Neural cell (in vitro differentiated cells): ENCODE measurements at regions not wholly inside any gene's neighbourhood (a gene's known extent, or its start where the extent isn't known, plus 50 kb on each side); places are given as distances from the start of the nearest gene placed in this dataset.

Experiments used
- H2AFZ ChIP-seq: fragments of 200-600, 300-800 bp; sonication (generic), shearing (Covaris generic); 2 replicates; pipeline ENCODE4 v1.6.0; 2014; ENCODE audit warnings: low read depth, mild to moderate bottlenecking, antibody characterized with exemption, low read length, moderate library complexity
- H3F3A ChIP-seq: fragments of 200-600 bp; shearing (Covaris generic); 2 replicates; pipeline ENCODE4 v1.6.1; 2016; ENCODE audit warnings: mild to moderate bottlenecking, moderate library complexity, mixed read lengths, antibody characterized with exemption, low read length; ENCODE audit not compliant: insufficient read depth, poor library complexity, severe bottlenecking
- H3K27ac ChIP-seq: fragments of 200-600, 300-800 bp; sonication (generic), shearing (Covaris generic); 2 replicates; pipeline ENCODE4 v1.5.1; 2014; ENCODE audit warnings: mild to moderate bottlenecking, low read length, moderate library complexity
- H3K27me3 ChIP-seq: fragments of 300-800, 200-600 bp; sonication (generic), shearing (Covaris generic); 2 replicates; pipeline ENCODE4 v1.6.0; 2014; ENCODE audit warnings: mild to moderate bottlenecking, low read depth, low read length, moderate library complexity; ENCODE audit not compliant: insufficient read depth
- H3K36me3 ChIP-seq: fragments of 300-800, 200-600 bp; sonication (generic), shearing (Covaris generic); 2 replicates; pipeline ENCODE4 v1.5.1; 2014; ENCODE audit warnings: mild to moderate bottlenecking, antibody characterized with exemption, low read length, moderate library complexity; ENCODE audit not compliant: insufficient read depth
- H3K4me2 ChIP-seq: fragments of 300-800, 200-600 bp; sonication (generic), shearing (Covaris generic); 2 replicates; pipeline ENCODE4 v1.6.0; 2014; ENCODE audit warnings: mild to moderate bottlenecking, low read length
- H3K4me3 ChIP-seq: fragments of 300-800, 200-600 bp; sonication (generic), shearing (Covaris generic); 2 replicates; pipeline ENCODE4 v1.5.1; 2014; ENCODE audit warnings: mild to moderate bottlenecking, low read length, moderate library complexity
- H3K79me2 ChIP-seq: fragments of 200-600 bp; shearing (Covaris generic); replicated peaks from 2 replicates; pipeline ENCODE4 v1.6.0; 2014; ENCODE audit warnings: mild to moderate bottlenecking, low read length, moderate library complexity; ENCODE audit not compliant: insufficient read depth
- H3K9ac ChIP-seq: fragments of 300-800, 200-600 bp; sonication (generic), shearing (Covaris generic); 2 replicates; pipeline ENCODE4 v1.6.1; 2016; ENCODE audit warnings: mild to moderate bottlenecking, low read length, mixed read lengths
- H3K9me2 ChIP-seq: fragments of 200-600 bp; shearing (Covaris generic); 2 replicates; pipeline ENCODE4 v1.6.1; 2016; ENCODE audit warnings: mild to moderate bottlenecking, low read length, mixed read lengths; ENCODE audit not compliant: insufficient read depth
- H3K9me3 ChIP-seq: fragments of 200-600, 300-800 bp; sonication (generic), shearing (Covaris generic); 2 replicates; pipeline ENCODE4 v1.6.1; 2016; ENCODE audit warnings: mild to moderate bottlenecking, mixed run types, low read length, moderate library complexity, mixed read lengths
- H4K20me1 ChIP-seq: fragments of 200-600 bp; shearing (Covaris generic); 2 replicates; pipeline ENCODE4 v1.6.1; 2016; ENCODE audit warnings: mild to moderate bottlenecking, mixed run types; ENCODE audit not compliant: insufficient read depth
- EP300 ChIP-seq: fragments of 450-650 bp; conservative IDR thresholded peaks from 2 replicates; pipeline ENCODE4 v1.6.1; 2014; ENCODE audit warnings: antibody characterized with exemption, mild to moderate bottlenecking, moderate library complexity; ENCODE audit not compliant: poor library complexity, severe bottlenecking
- EZH2 ChIP-seq: fragments of 200-600, 300-800 bp; shearing (Covaris generic), sonication (generic); IDR thresholded peaks from 2 replicates; pipeline ENCODE4 v1.6.1; 2014; ENCODE audit warnings: antibody characterized with exemption, low read length, borderline replicate concordance, mild to moderate bottlenecking; ENCODE audit not compliant: insufficient read depth, poor library complexity, severe bottlenecking
- MXI1 ChIP-seq: fragments of 450-650 bp; conservative IDR thresholded peaks from 2 replicates; pipeline ENCODE4 v1.6.1; 2014; ENCODE audit warnings: antibody characterized with exemption, mild to moderate bottlenecking; ENCODE audit not compliant: poor library complexity, severe bottlenecking
- POLR2AphosphoS5 ChIP-seq: IDR thresholded peaks from 2 replicates; pipeline ENCODE4 v1.6.1; 2012
- RAD21 ChIP-seq: fragments of 450-650 bp; conservative IDR thresholded peaks from 2 replicates; pipeline ENCODE4 v1.6.1; 2014; ENCODE audit warnings: antibody characterized with exemption, mild to moderate bottlenecking, moderate library complexity
- SMC3 ChIP-seq: fragments of 450-650 bp; conservative IDR thresholded peaks from 2 replicates; pipeline ENCODE4 v1.6.1; 2014; ENCODE audit warnings: antibody characterized with exemption, mild to moderate bottlenecking, moderate library complexity; ENCODE audit not compliant: poor library complexity
- TAF1 ChIP-seq: IDR thresholded peaks from 2 replicates; pipeline ENCODE4 v1.6.1; 2012; ENCODE audit warnings: low read depth
- TF ChIP-seq, protein P1 (sequence below): fragments of 450-650 bp; IDR thresholded peaks from 2 replicates; pipeline ENCODE4 v1.5.1; 2014; ENCODE audit warnings: antibody characterized with exemption, mild to moderate bottlenecking, moderate library complexity; ENCODE audit not compliant: poor library complexity, severe bottlenecking
- TF ChIP-seq, protein P2 (sequence below): IDR thresholded peaks from 2 replicates; pipeline ENCODE4 v1.6.1; 2012; ENCODE audit warnings: borderline replicate concordance

DNA sequence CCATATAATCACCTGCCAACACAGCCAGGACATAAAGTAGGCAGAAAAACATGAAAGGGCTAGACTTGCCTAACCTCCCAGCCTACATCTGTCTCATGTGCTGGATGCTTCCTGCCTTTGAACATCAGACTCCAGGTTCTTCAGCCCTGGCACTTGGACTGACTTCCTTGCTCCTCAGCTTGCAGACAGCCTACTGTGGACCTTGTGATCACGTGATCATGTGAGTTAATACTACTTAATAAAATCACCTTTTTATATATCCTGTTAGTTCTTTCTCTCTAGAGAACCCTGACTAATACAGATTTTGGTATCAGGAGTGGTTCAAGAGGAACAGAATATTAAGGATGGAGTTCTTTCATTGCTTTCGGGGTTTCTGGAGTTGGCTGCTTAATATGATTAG is 2867.6 kb downstream of the PCDH9 start:
- TF ChIP-seq RAD21 (no peak), MXI1 (no peak), POLR2AphosphoS5 (no peak)
- Histone ChIP-seq H3F3A (peaks cover 2% of the 10 kb centered on the region), H4K20me1 (no peaks in the 10 kb centered on the region), H3K27me3 (no peaks in the 10 kb centered on the region), H3K36me3 (no peaks in the 10 kb centered on the region), H3K79me2 (no peaks in the 10 kb centered on the region), H3K9me3 (no peaks in the 10 kb centered on the region), H2AFZ (no peak overlapping the region), H3K9me2 (no peaks in the 10 kb centered on the region), H3K9ac (no peak overlapping the region), H3K27ac (no peak overlapping the region), H3K4me2 (no peak overlapping the region), H3K4me3 (no peak overlapping the region)

DNA sequence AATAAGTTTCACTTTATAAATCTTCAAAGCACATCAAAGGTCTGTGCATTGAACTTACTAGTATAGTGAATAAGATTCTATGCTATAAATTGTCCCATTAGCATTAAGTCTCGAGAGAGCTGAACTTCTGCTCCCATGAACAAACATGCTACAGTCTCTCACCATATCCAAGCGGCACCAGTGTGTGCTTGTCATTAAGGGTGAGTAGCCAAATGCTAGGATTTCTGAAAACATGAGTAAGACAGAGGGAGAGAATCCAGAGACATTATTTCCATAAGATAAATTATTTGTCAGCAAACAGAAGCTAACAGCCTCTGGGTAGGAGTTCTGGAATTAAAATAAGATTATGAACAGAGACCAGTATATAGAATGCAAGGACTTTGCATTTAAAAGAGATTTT is 2882.5 kb downstream of the PCDH9 start:
- no peaks in the 10 kb centered on the region for H3K79me2 ChIP-seq
- H3K27ac ChIP-seq, result no peak overlapping the region
- no peaks in the 10 kb centered on the region for H3K9me3 ChIP-seq
- H3K9ac ChIP-seq, result no peak overlapping the region
- H3K9me2 ChIP-seq, result no peaks in the 10 kb centered on the region
- no peak overlapping the region for H3K4me3 ChIP-seq
- no peaks in the 10 kb centered on the region for H3K27me3 ChIP-seq
- H3K36me3 ChIP-seq, result no peaks in the 10 kb centered on the region
- no peaks in the 10 kb centered on the region for H3F3A ChIP-seq
- no peak overlapping the region for H3K4me2 ChIP-seq
- TF ChIP-seq MXI1, result no peak
- TF ChIP-seq, protein P1, sequence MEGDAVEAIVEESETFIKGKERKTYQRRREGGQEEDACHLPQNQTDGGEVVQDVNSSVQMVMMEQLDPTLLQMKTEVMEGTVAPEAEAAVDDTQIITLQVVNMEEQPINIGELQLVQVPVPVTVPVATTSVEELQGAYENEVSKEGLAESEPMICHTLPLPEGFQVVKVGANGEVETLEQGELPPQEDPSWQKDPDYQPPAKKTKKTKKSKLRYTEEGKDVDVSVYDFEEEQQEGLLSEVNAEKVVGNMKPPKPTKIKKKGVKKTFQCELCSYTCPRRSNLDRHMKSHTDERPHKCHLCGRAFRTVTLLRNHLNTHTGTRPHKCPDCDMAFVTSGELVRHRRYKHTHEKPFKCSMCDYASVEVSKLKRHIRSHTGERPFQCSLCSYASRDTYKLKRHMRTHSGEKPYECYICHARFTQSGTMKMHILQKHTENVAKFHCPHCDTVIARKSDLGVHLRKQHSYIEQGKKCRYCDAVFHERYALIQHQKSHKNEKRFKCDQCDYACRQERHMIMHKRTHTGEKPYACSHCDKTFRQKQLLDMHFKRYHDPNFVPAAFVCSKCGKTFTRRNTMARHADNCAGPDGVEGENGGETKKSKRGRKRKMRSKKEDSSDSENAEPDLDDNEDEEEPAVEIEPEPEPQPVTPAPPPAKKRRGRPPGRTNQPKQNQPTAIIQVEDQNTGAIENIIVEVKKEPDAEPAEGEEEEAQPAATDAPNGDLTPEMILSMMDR, result no peak
- TF ChIP-seq, protein P2, sequence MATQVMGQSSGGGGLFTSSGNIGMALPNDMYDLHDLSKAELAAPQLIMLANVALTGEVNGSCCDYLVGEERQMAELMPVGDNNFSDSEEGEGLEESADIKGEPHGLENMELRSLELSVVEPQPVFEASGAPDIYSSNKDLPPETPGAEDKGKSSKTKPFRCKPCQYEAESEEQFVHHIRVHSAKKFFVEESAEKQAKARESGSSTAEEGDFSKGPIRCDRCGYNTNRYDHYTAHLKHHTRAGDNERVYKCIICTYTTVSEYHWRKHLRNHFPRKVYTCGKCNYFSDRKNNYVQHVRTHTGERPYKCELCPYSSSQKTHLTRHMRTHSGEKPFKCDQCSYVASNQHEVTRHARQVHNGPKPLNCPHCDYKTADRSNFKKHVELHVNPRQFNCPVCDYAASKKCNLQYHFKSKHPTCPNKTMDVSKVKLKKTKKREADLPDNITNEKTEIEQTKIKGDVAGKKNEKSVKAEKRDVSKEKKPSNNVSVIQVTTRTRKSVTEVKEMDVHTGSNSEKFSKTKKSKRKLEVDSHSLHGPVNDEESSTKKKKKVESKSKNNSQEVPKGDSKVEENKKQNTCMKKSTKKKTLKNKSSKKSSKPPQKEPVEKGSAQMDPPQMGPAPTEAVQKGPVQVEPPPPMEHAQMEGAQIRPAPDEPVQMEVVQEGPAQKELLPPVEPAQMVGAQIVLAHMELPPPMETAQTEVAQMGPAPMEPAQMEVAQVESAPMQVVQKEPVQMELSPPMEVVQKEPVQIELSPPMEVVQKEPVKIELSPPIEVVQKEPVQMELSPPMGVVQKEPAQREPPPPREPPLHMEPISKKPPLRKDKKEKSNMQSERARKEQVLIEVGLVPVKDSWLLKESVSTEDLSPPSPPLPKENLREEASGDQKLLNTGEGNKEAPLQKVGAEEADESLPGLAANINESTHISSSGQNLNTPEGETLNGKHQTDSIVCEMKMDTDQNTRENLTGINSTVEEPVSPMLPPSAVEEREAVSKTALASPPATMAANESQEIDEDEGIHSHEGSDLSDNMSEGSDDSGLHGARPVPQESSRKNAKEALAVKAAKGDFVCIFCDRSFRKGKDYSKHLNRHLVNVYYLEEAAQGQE, result no peak
- no peak for TF ChIP-seq POLR2AphosphoS5
- no peak for TF ChIP-seq TAF1
- no peak for TF ChIP-seq SMC3
- no peak for TF ChIP-seq EP300
- no peak for TF ChIP-seq RAD21
- TF ChIP-seq EZH2, result no peak
- no peaks in the 10 kb centered on the region for H4K20me1 ChIP-seq
- H2AFZ ChIP-seq, result no peak overlapping the region
